ENCODE measurements at regions not wholly inside any gene's neighbourhood (a gene's known extent, or its start where the extent isn't known, plus 50 kb on each side); places are given as distances from the start of the nearest gene placed in this dataset.

- no peak for ATAC-seq
- no TSS peak for BruUV-seq (replicated peaks)
- ChIA-PET POLR2A (interaction anchor here (0.5 kb wide), 1 partner anchor 285 kb away, joined by 3 read pairs; no protein-coding TSS in a partner anchor), CTCF (no interaction called here)
- H3K27ac ChIP-seq (ENCODE audit: low read length), result no peak overlapping the region
- no peak for TF ChIP-seq REST (IDR thresholded peaks at IDR 0.05; ENCODE audit: insufficient read depth in 1 of 2, low read depth in 2 of 2, low read length in 1 of 2)
- TF ChIP-seq CTCF (IDR thresholded peaks at IDR 0.05), result no peak
- no peak for TF ChIP-seq SIN3A (IDR thresholded peaks at IDR 0.05; ENCODE audit: borderline replicate concordance, insufficient read depth, low read depth, low read length)
- TF ChIP-seq POLR2AphosphoS5 (IDR thresholded peaks at IDR 0.05; ENCODE audit: low read depth, low read length), result no peak
- no peak for TF ChIP-seq TCF7L2 (IDR thresholded peaks at IDR 0.05; ENCODE audit: low read depth, low read length)
- no peaks in the 10 kb centered on the region for H3K4me1 ChIP-seq (ENCODE audit: control insufficient read depth, insufficient read depth, low read length)
- in situ Hi-C loops (cut with HindIII; ENCODE audit: low pct_unique_long_range_greater_than_20kb, low sequenced_read_pairs), result no loop called here
- H3K9me3 ChIP-seq (ENCODE audit: control insufficient read depth, insufficient read depth, low read depth, low read length), result no peaks in the 10 kb centered on the region
- no peak for DNase-seq (ENCODE audit: low read depth, low spot score)
- H3K4me3 ChIP-seq (ENCODE audit: low read depth in 2 of 2, low read length in 2 of 2), result no peak overlapping the region
- intact Hi-C loops (cut with micrococcal nuclease; ENCODE audit: unreplicated experiment), result no loop called here
- H3K27me3 ChIP-seq (ENCODE audit: control insufficient read depth, insufficient read depth, low read length), result no peaks in the 10 kb centered on the region
- no peaks in the 10 kb centered on the region for H3K36me3 ChIP-seq (ENCODE audit: control insufficient read depth, insufficient read depth, low read length)
Measured at GRCh38 chr12:82055391-82055790, 296.2 kb upstream of the PPFIA2 start.

- no peak overlapping the region for H3K27ac ChIP-seq (ENCODE audit: low read length)
- no peak overlapping the region for H3K4me3 ChIP-seq (ENCODE audit: low read depth in 2 of 2, low read length in 2 of 2)
- no peaks in the 10 kb centered on the region for H3K36me3 ChIP-seq (ENCODE audit: control insufficient read depth, insufficient read depth, low read length)
- H3K9me3 ChIP-seq (ENCODE audit: control insufficient read depth, insufficient read depth, low read depth, low read length), result no peaks in the 10 kb centered on the region
- intact Hi-C loops (cut with micrococcal nuclease; ENCODE audit: unreplicated experiment), result no loop called here
- H3K27me3 ChIP-seq (ENCODE audit: control insufficient read depth, insufficient read depth, low read length), result no peaks in the 10 kb centered on the region
- ChIA-PET POLR2A (no interaction called here), CTCF (no interaction called here)
- ATAC-seq, result no peak
- no peak for TF ChIP-seq REST (IDR thresholded peaks at IDR 0.05; ENCODE audit: insufficient read depth in 1 of 2, low read depth in 2 of 2, low read length in 1 of 2)
- TF ChIP-seq SIN3A (IDR thresholded peaks at IDR 0.05; ENCODE audit: borderline replicate concordance, insufficient read depth, low read depth, low read length), result no peak
- no peak for TF ChIP-seq TCF7L2 (IDR thresholded peaks at IDR 0.05; ENCODE audit: low read depth, low read length)
- no peak for TF ChIP-seq CTCF (IDR thresholded peaks at IDR 0.05)
- BruUV-seq (replicated peaks), result no TSS peak
- in situ Hi-C loops (cut with HindIII; ENCODE audit: low pct_unique_long_range_greater_than_20kb, low sequenced_read_pairs), result no loop called here
- no peaks in the 10 kb centered on the region for H3K4me1 ChIP-seq (ENCODE audit: control insufficient read depth, insufficient read depth, low read length)
- DNase-seq (ENCODE audit: low read depth, low spot score), result no peak
Measured at GRCh38 chr12:82054566-82054965, 295.4 kb upstream of the PPFIA2 start.
